Esophagus squamous epithelium (tissue), 5 donors: ENCODE measurements at regions not wholly inside any gene's neighbourhood (a gene's known extent, or its start where the extent isn't known, plus 50 kb on each side); places are given as distances from the start of the nearest gene placed in this dataset.

Experiments
- DNase-seq: peaks from one replicate; lab custom pipeline; 2025; lab: John Stamatoyannopoulos, UW
- H3K27ac ChIP-seq, 4 donors: fragments of 200-600 bp; sonication (generic); one replicate each; pipeline ENCODE4 v1.5.1; 2016 to 2019; ENCODE audit warnings: mild to moderate bottlenecking in 1 of 4
- H3K27me3 ChIP-seq, 4 donors: fragments of 200-600 bp; sonication (generic); 1 replicate in 3 of 4; 2 replicates in 1 of 4; pipeline versions ENCODE4 v1.5.1 to v1.6.0; 2017 to 2021; ENCODE audit warnings: antibody characterized with exemption in 1 of 4
- H3K36me3 ChIP-seq, 3 donors: fragments of 200-600 bp; sonication (generic); one replicate each; pipeline ENCODE4 v1.5.1; 2016 to 2019
- H3K4me1 ChIP-seq, 3 donors: fragments of 200-600 bp; sonication (generic); one replicate each; pipeline ENCODE4 v1.5.1; 2017 to 2019
- H3K4me3 ChIP-seq, 4 donors: fragments of 200-600 bp; sonication (generic); 1 replicate in 3 of 4; 2 replicates in 1 of 4; pipeline ENCODE4 v1.5.1; 2016 to 2019; ENCODE audit warnings: mild to moderate bottlenecking in 2 of 4, moderate library complexity in 1 of 4
- H3K9me3 ChIP-seq, 3 donors: fragments of 200-600 bp; sonication (generic); one replicate each; pipeline ENCODE4 v1.5.1; 2016 to 2019
- CTCF ChIP-seq, 6 experiments: fragments of 450-650 bp in 4 of 6; fragments of 200-600 bp in 2 of 6; sonication (generic) in 2 of 6; IDR thresholded peaks; one replicate each; pipeline ENCODE4 v1.5.1; 2016 to 2019; ENCODE audit warnings: antibody characterized with exemption in 6 of 6, mild to moderate bottlenecking in 4 of 6, moderate library complexity in 4 of 6
- POLR2A ChIP-seq, 4 donors: fragments of 450-650 bp; IDR thresholded peaks; one replicate each; pipeline ENCODE4 v1.6.1; 2017; ENCODE audit warnings: antibody characterized with exemption in 4 of 4, mild to moderate bottlenecking in 4 of 4, moderate library complexity in 3 of 4
- WGBS, 2 donors: methylation state at CpG; one replicate each; pipeline ENCODE4 v1.1.5; 2018; 5-methylcytosine and 5-hydroxymethylcytosine counted together
- intact Hi-C: fragments of 100-400 bp; cut with DNase I; formaldehyde crosslinking; loops from one replicate; pipeline ENCODE4 v1.15.0; 2022
- donor health status: DM: yes; HTN: yes; CAD: no.

DNA sequence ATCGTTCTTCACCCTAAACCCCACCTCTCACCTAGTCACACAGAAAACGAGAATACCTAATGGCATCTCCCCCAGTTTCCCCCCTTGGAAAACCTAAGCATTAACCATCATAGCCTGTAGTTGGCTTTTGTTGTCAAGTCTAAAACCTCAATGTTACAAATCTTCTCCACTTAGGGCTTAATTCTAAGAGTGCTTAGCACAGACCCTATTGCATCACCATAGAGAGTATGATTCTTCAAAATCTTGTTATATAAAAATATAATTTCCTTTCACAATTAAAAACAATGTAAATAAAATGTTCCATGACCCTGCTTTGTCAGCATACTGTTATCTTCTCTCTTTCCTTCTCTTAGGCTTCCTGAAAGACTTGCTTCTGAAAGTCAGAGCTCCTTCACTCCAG, 263.2 kb upstream of the RGS18 start:
- Histone ChIP-seq H3K36me3 (no peaks in the 10 kb centered on the region), H3K27ac (no peak overlapping the region), H3K9me3 (no peaks in the 10 kb centered on the region), H3K27me3 (no peaks in the 10 kb centered on the region), H3K4me3 (no peak overlapping the region), H3K4me1 (no peaks in the 10 kb centered on the region)
- no peak for TF ChIP-seq CTCF (IDR thresholded peaks at IDR 0.05)
- TF ChIP-seq POLR2A (IDR thresholded peaks at IDR 0.05) = no peak
- DNase-seq = no peak
- intact Hi-C loops = no loop called here
- WGBS, 2 donors = 62 to 65% methylated on average over 2 of the region's 2 CpGs

GRCh38 chr1:191895462-191896058, 262.7 kb upstream of the RGS18 start:
- Histone ChIP-seq H3K27ac (no peak overlapping the region), H3K9me3 (no peaks in the 10 kb centered on the region), H3K36me3 (no peaks in the 10 kb centered on the region), H3K4me1 (no peaks in the 10 kb centered on the region), H3K27me3 (no peaks in the 10 kb centered on the region), H3K4me3 (no peak overlapping the region)
- intact Hi-C loops = no loop called here
- DNase-seq = no peak
- no peak for TF ChIP-seq POLR2A (IDR thresholded peaks at IDR 0.05)
- TF ChIP-seq CTCF (IDR thresholded peaks at IDR 0.05) = no peak

GRCh38 chr1:191897134-191897533, 261.1 kb upstream of the RGS18 start:
- Histone ChIP-seq H3K36me3 (no peaks in the 10 kb centered on the region), H3K27me3 (no peaks in the 10 kb centered on the region), H3K4me1 (no peaks in the 10 kb centered on the region), H3K9me3 (no peaks in the 10 kb centered on the region), H3K27ac (no peak overlapping the region), H3K4me3 (no peak overlapping the region)
- intact Hi-C loops = no loop called here
- TF ChIP-seq POLR2A (IDR thresholded peaks at IDR 0.05) = no peak
- no peak for TF ChIP-seq CTCF (IDR thresholded peaks at IDR 0.05)
- no peak for DNase-seq
- 75 to 76% methylated on average over 3 of the region's 3 CpGs for WGBS, 2 donors

- H3K27ac ChIP-seq = no peak overlapping the region
- 82 to 87% methylated on average over 6 to 7 of the region's 7 CpGs for WGBS, 2 donors
- no peaks in the 10 kb centered on the region for H3K36me3 ChIP-seq
- H3K27me3 ChIP-seq = no peaks in the 10 kb centered on the region
- TF ChIP-seq CTCF (IDR thresholded peaks at IDR 0.05) (no peak), POLR2A (IDR thresholded peaks at IDR 0.05) (no peak)
- intact Hi-C loops = no loop called here
- H3K4me3 ChIP-seq = no peak overlapping the region
- no peaks in the 10 kb centered on the region for H3K9me3 ChIP-seq
- no peak for DNase-seq
- no peaks in the 10 kb centered on the region for H3K4me1 ChIP-seq
Measured at GRCh38 chr1:191901651-191902050, 256.6 kb upstream of the RGS18 start.

DNA sequence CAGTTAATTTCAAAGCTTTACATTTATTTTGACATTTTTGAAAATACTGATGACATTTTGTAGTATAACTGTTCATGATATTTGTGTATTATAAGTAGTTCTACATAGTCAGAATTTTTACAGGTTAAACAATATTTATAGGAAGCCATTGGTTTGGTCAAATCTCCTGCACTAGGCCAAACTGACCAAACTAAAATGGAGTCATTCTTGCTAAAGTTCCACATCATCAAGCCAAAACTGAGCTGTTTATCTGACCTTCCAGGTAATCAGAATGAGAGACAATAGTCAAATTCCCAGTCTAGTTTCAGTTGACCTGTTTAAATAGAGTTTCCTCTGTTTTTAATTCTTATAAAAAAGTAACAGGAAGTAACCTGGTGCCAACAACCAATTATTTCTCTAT, 253.3 kb upstream of the RGS18 start:
- DNase-seq = no peak
- intact Hi-C loops = no loop called here
- TF ChIP-seq CTCF (IDR thresholded peaks at IDR 0.05) = no peak
- no peak for TF ChIP-seq POLR2A (IDR thresholded peaks at IDR 0.05)

More for the DNA sequence above, 253.3 kb upstream of the RGS18 start:
- no peak overlapping the region for H3K4me3 ChIP-seq
- no peaks in the 10 kb centered on the region for H3K27me3 ChIP-seq
- no peak overlapping the region for H3K27ac ChIP-seq
- no peaks in the 10 kb centered on the region for H3K36me3 ChIP-seq
- H3K4me1 ChIP-seq = no peaks in the 10 kb centered on the region
- H3K9me3 ChIP-seq = no peaks in the 10 kb centered on the region
